Subcutaneous abdominal adipose tissue (tissue), 5 donors: ENCODE measurements at regions not wholly inside any gene's neighbourhood (a gene's known extent, or its start where the extent isn't known, plus 50 kb on each side); places are given as distances from the start of the nearest gene placed in this dataset.

ENCODE experiments used
- H3K27ac ChIP-seq: one replicate; pipeline ENCODE4 v1.7.0; 2013; ENCODE audit warnings: low read depth, mild to moderate bottlenecking, inconsistent platforms, low read length, moderate library complexity
- H3K27me3 ChIP-seq, 5 donors: one replicate each; pipeline ENCODE4 v1.7.0; 2013; ENCODE audit warnings: low read length in 5 of 5, inconsistent platforms in 1 of 5; ENCODE audit not compliant: control insufficient read depth in 5 of 5, insufficient read depth in 4 of 5
- H3K36me3 ChIP-seq, 5 donors: one replicate each; pipeline ENCODE4 v1.7.0; 2013; ENCODE audit warnings: low read length in 5 of 5; ENCODE audit not compliant: control insufficient read depth in 5 of 5, insufficient read depth in 5 of 5
- H3K4me1 ChIP-seq, 5 donors: one replicate each; pipeline ENCODE4 v1.7.0; 2013; ENCODE audit warnings: low read length in 5 of 5, mild to moderate bottlenecking in 3 of 5, moderate library complexity in 1 of 5; ENCODE audit not compliant: control insufficient read depth in 5 of 5, insufficient read depth in 5 of 5
- H3K4me3 ChIP-seq, 5 donors: one replicate each; pipeline ENCODE4 v1.7.0; 2013; ENCODE audit warnings: low read length in 5 of 5, low read depth in 1 of 5
- H3K9ac ChIP-seq, 5 donors: one replicate each; pipeline ENCODE4 v1.7.0; 2013; ENCODE audit warnings: low read length in 5 of 5, mild to moderate bottlenecking in 4 of 5, moderate library complexity in 3 of 5
- H3K9me3 ChIP-seq, 5 donors: one replicate each; pipeline ENCODE4 v1.7.0; 2013; ENCODE audit warnings: low read length in 5 of 5; ENCODE audit not compliant: control insufficient read depth in 5 of 5
- donor health status: healthy.
- donor health status: healthy.
- donor health status: healthy.
- donor health status: healthy.
- donor health status: healthy.

GRCh38 chr1:67634396-67634935, 50.5 kb upstream of the GADD45A start:
- no peaks in the 10 kb centered on the region for H3K36me3 ChIP-seq
- H3K4me3 ChIP-seq, result no peak overlapping the region
- H3K27me3 ChIP-seq, result no peaks in the 10 kb centered on the region
- H3K4me1 ChIP-seq, result peaks cover 2 to 22% (median 10%) of the 10 kb centered on the region in 5 donors
- H3K9ac ChIP-seq, result no peak overlapping the region
- no peaks in the 10 kb centered on the region for H3K9me3 ChIP-seq
- no peak overlapping the region for H3K27ac ChIP-seq

- Histone ChIP-seq H3K27me3 (no peaks in the 10 kb centered on the region), H3K9ac (no peak overlapping the region), H3K9me3 (no peaks in the 10 kb centered on the region), H3K27ac (no peak overlapping the region), H3K4me1 (peaks cover 1 to 18% (median 7%) of the 10 kb centered on the region in 5 donors), H3K4me3 (no peak overlapping the region), H3K36me3 (no peaks in the 10 kb centered on the region)
Measured at GRCh38 chr1:67635055-67635809, 49.8 kb upstream of the GADD45A start.
